ENCODE measurements at regions not wholly inside any gene's neighbourhood (a gene's known extent, or its start where the extent isn't known, plus 50 kb on each side); places are given as distances from the start of the nearest gene placed in this dataset.

DNA sequence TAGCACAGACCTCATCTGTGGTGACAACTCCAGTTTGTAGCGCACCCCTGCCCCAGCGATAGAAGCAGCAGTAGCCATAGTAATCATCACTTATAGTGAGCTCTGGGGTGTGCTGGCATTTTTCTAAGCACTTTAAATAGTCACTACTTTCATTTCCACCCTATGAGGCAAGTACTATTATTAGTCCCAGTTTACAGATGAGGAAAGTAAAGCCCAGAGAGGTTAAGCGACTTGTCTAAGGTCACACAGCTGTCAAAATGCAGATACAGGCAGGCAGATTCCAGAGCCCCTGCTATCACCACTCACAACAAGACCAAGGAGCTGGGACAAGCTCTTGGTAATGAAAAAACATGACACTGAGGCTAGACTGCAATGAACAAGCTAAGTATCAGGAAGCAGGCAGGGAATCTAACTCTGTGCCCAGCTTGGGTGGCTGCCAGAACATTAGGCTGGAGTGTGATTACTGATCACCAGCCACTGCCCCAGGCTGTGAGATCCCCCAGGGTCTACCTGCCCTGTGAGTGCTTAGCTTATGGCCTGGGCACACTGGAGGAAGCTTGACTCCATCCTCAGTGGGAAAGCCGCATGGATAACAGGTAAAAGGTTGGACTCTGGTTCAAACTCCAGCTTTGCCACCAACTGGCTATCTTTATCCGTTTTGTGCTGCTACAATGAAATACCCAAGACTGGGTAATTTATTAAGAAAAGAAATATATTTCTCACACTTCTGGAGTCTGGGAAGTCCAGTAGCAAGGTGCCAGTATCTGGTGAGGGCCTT lies 561.1 kb downstream of the MN1 start:
- H3K27ac ChIP-seq (ENCODE audit: low read length) = no peak overlapping the region
- no peaks in the 10 kb centered on the region for H3K36me3 ChIP-seq (replicated peaks; ENCODE audit: low read depth, low read length)
- H3K4me2 ChIP-seq (ENCODE audit: low read length) = no peak overlapping the region
- H3K27me3 ChIP-seq (ENCODE audit: low read depth, low read length) = peaks cover 18% of the 10 kb centered on the region; the same call in 1 of the 2 replicates
- H3K9ac ChIP-seq (ENCODE audit: low read length) = no peak overlapping the region
- H4K20me1 ChIP-seq (ENCODE audit: insufficient read depth, low read length) = no peaks in the 10 kb centered on the region
- TF ChIP-seq, protein P1, sequence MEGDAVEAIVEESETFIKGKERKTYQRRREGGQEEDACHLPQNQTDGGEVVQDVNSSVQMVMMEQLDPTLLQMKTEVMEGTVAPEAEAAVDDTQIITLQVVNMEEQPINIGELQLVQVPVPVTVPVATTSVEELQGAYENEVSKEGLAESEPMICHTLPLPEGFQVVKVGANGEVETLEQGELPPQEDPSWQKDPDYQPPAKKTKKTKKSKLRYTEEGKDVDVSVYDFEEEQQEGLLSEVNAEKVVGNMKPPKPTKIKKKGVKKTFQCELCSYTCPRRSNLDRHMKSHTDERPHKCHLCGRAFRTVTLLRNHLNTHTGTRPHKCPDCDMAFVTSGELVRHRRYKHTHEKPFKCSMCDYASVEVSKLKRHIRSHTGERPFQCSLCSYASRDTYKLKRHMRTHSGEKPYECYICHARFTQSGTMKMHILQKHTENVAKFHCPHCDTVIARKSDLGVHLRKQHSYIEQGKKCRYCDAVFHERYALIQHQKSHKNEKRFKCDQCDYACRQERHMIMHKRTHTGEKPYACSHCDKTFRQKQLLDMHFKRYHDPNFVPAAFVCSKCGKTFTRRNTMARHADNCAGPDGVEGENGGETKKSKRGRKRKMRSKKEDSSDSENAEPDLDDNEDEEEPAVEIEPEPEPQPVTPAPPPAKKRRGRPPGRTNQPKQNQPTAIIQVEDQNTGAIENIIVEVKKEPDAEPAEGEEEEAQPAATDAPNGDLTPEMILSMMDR (IDR thresholded peaks at IDR 0.05; ENCODE audit: low read depth, low read length) = no peak
- TF ChIP-seq EZH2phosphoT487 (IDR thresholded peaks at IDR 0.05; ENCODE audit: low read depth) = no peak
- no peaks in the 10 kb centered on the region for H3K79me2 ChIP-seq (ENCODE audit: low read length)
- no peaks in the 10 kb centered on the region for H3K9me3 ChIP-seq (ENCODE audit: insufficient read depth, low read length)
- no peaks in the 10 kb centered on the region for H3K4me1 ChIP-seq (ENCODE audit: low read length)
- no peak overlapping the region for H2AFZ ChIP-seq (ENCODE audit: low read depth, low read length)
- no peak overlapping the region for H3K4me3 ChIP-seq (ENCODE audit: low read length)

DNA sequence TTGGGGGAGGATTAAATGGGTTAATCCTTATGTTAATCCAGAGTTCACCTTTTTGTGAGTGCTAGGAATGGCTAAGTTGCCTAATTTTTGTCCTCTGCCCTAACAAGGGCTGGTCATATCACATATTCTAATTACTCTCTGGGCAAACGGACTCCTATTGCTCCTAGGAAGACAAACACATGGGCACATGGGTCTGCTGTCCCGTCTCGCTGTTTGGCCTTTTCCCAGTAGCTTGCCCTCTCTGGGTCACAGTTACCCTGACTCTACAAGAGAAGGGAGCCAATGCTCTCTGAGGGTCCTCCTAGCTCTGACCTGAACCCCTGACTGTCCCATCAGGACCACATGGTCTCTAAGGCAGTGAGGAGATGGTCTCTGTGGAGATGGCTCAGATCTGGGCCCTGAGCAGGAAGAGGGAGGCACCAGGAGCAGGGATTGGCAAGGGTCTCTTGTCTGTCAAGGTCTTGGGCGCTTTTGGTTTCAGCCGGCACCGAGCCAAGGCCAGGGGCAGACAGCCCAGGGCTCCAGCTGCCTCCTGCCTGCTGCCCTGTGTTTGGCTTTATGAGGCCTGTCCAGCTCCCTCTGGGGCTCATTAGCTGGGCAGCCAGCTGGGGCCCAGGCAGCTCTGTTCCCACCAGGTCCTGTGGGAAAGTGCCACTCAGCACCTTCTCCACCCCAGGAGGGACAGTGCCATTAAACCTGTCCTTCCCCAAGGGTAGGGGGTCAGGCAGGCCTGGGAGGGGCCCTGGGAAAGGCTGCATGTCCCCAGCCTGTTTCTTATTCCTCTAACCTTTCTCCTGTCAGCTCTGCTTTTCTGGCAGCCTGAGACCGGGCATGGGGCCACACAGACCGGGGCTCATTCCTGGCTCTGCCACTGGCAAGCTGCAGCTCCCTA lies 559.9 kb downstream of the MN1 start:
- no peak overlapping the region for H3K9ac ChIP-seq (ENCODE audit: low read length)
- TF ChIP-seq EZH2phosphoT487 (IDR thresholded peaks at IDR 0.05; ENCODE audit: low read depth) = no peak
- TF ChIP-seq, protein P1 (IDR thresholded peaks at IDR 0.05; ENCODE audit: low read depth, low read length) = no peak

GRCh38 chr22:27242474-27242873 lies 559.1 kb downstream of the MN1 start:
- H2AFZ ChIP-seq (ENCODE audit: low read depth, low read length) = no peak overlapping the region
- H3K4me1 ChIP-seq (ENCODE audit: low read length) = no peaks in the 10 kb centered on the region
- H3K36me3 ChIP-seq (replicated peaks; ENCODE audit: low read depth, low read length) = no peaks in the 10 kb centered on the region
- TF ChIP-seq EZH2phosphoT487 (IDR thresholded peaks at IDR 0.05; ENCODE audit: low read depth) = no peak
- TF ChIP-seq, protein P1 (IDR thresholded peaks at IDR 0.05; ENCODE audit: low read depth, low read length) = no peak
- H3K9ac ChIP-seq (ENCODE audit: low read length) = no peak overlapping the region
- H3K79me2 ChIP-seq (ENCODE audit: low read length) = no peaks in the 10 kb centered on the region
- H3K4me3 ChIP-seq (ENCODE audit: low read length) = no peak overlapping the region
- no peaks in the 10 kb centered on the region for H4K20me1 ChIP-seq (ENCODE audit: insufficient read depth, low read length)
- no peak overlapping the region for H3K27ac ChIP-seq (ENCODE audit: low read length)
- H3K4me2 ChIP-seq (ENCODE audit: low read length) = no peak overlapping the region
- no peaks in the 10 kb centered on the region for H3K9me3 ChIP-seq (ENCODE audit: insufficient read depth, low read length)
- H3K27me3 ChIP-seq (ENCODE audit: low read depth, low read length) = 0 out of 2 replicates have a peak, but pooled peaks cover 15% of the 10 kb centered on the region

More for the DNA sequence above, 559.9 kb downstream of the MN1 start:
- Histone ChIP-seq H3K4me3 (ENCODE audit: low read length) (no peak overlapping the region), H3K79me2 (ENCODE audit: low read length) (no peaks in the 10 kb centered on the region), H3K4me2 (ENCODE audit: low read length) (no peak overlapping the region), H3K4me1 (ENCODE audit: low read length) (no peaks in the 10 kb centered on the region), H3K36me3 (replicated peaks; ENCODE audit: low read depth, low read length) (no peaks in the 10 kb centered on the region), H2AFZ (ENCODE audit: low read depth, low read length) (no peak overlapping the region), H3K27me3 (ENCODE audit: low read depth, low read length) (0 out of 2 replicates have a peak, but pooled peaks cover 15% of the 10 kb centered on the region), H3K9me3 (ENCODE audit: insufficient read depth, low read length) (no peaks in the 10 kb centered on the region), H3K27ac (ENCODE audit: low read length) (no peak overlapping the region), H4K20me1 (ENCODE audit: insufficient read depth, low read length) (no peaks in the 10 kb centered on the region)
